ENCODE measurements at regions not wholly inside any gene's neighbourhood (a gene's known extent, or its start where the extent isn't known, plus 50 kb on each side); places are given as distances from the start of the nearest gene placed in this dataset.

GRCh38 chr5:161105525-161105924 is 253.5 kb upstream of the ATP10B start:
- ChIA-PET POLR2A (no interaction called here), CTCF (no interaction called here)
- H3K9me3 ChIP-seq (ENCODE audit: control insufficient read depth, insufficient read depth, low read length) = no peaks in the 10 kb centered on the region
- no peak overlapping the region for H3K27ac ChIP-seq (ENCODE audit: low read depth, low read length)
- no peak overlapping the region for H3K4me3 ChIP-seq (ENCODE audit: low read depth, low read length)
- no peaks in the 10 kb centered on the region for H3K27me3 ChIP-seq (ENCODE audit: control insufficient read depth, insufficient read depth, low read length)
- DNase-seq (ENCODE audit: low read depth, low spot score) = no peak
- no peak for TF ChIP-seq CTCF (IDR thresholded peaks at IDR 0.05; ENCODE audit: low read depth, low read length)

GRCh38 chr5:161098516-161098915 is 246.5 kb upstream of the ATP10B start:
- Histone ChIP-seq H3K9me3 (ENCODE audit: control insufficient read depth, insufficient read depth, low read length) (peaks cover 4% of the 10 kb centered on the region), H3K27ac (ENCODE audit: low read depth, low read length) (no peak overlapping the region), H3K27me3 (ENCODE audit: control insufficient read depth, insufficient read depth, low read length) (no peaks in the 10 kb centered on the region), H3K4me3 (ENCODE audit: low read depth, low read length) (no peak overlapping the region)
- CTCF ChIA-PET = no interaction called here
- POLR2A ChIA-PET = no interaction called here
- TF ChIP-seq CTCF (IDR thresholded peaks at IDR 0.05; ENCODE audit: low read depth, low read length) = no peak
- no peak for DNase-seq (ENCODE audit: low read depth, low spot score)

- Histone ChIP-seq H3K9me3 (ENCODE audit: control insufficient read depth, insufficient read depth, low read length) (peaks cover 9% of the 10 kb centered on the region), H3K27ac (ENCODE audit: low read depth, low read length) (no peak overlapping the region), H3K4me3 (ENCODE audit: low read depth, low read length) (no peak overlapping the region), H3K27me3 (ENCODE audit: control insufficient read depth, insufficient read depth, low read length) (no peaks in the 10 kb centered on the region)
- ChIA-PET CTCF (no interaction called here), POLR2A (interaction anchor here (0.6 kb wide), 1 partner anchor 17 kb away, joined by 5 read pairs; no protein-coding TSS in a partner anchor)
- no peak for DNase-seq (ENCODE audit: low read depth, low spot score)
- no peak for TF ChIP-seq CTCF (IDR thresholded peaks at IDR 0.05; ENCODE audit: low read depth, low read length)
Observed at GRCh38 chr5:161096581-161096980, 244.6 kb upstream of the ATP10B start.

GRCh38 chr5:161095953-161096352 is 243.9 kb upstream of the ATP10B start:
- H3K27me3 ChIP-seq (ENCODE audit: control insufficient read depth, insufficient read depth, low read length) = no peaks in the 10 kb centered on the region
- no peak for DNase-seq (ENCODE audit: low read depth, low spot score)

GRCh38 chr5:161094411-161094810 is 242.4 kb upstream of the ATP10B start:
- no peak for DNase-seq (ENCODE audit: low read depth, low spot score)
- CTCF ChIA-PET = no interaction called here
- Histone ChIP-seq H3K9me3 (ENCODE audit: control insufficient read depth, insufficient read depth, low read length) (peaks cover 9% of the 10 kb centered on the region), H3K27ac (ENCODE audit: low read depth, low read length) (no peak overlapping the region), H3K4me3 (ENCODE audit: low read depth, low read length) (no peak overlapping the region), H3K27me3 (ENCODE audit: control insufficient read depth, insufficient read depth, low read length) (no peaks in the 10 kb centered on the region)
- no peak for TF ChIP-seq CTCF (IDR thresholded peaks at IDR 0.05; ENCODE audit: low read depth, low read length)
- POLR2A ChIA-PET = no interaction called here

More at GRCh38 chr5:161095953-161096352, 243.9 kb upstream of the ATP10B start:
- Histone ChIP-seq H3K9me3 (ENCODE audit: control insufficient read depth, insufficient read depth, low read length) (peaks cover 9% of the 10 kb centered on the region), H3K27ac (ENCODE audit: low read depth, low read length) (no peak overlapping the region), H3K4me3 (ENCODE audit: low read depth, low read length) (no peak overlapping the region)
- CTCF ChIA-PET = no interaction called here
- no peak for TF ChIP-seq CTCF (IDR thresholded peaks at IDR 0.05; ENCODE audit: low read depth, low read length)
- POLR2A ChIA-PET = no interaction called here
